ENCODE measurements at regions not wholly inside any gene's neighbourhood (a gene's known extent, or its start where the extent isn't known, plus 50 kb on each side); places are given as distances from the start of the nearest gene placed in this dataset.
"Not testable (repeated sequence)": the region's sequence is repeated elsewhere in the genome, so short reads cannot be mapped to it uniquely, and the experiment has no call there.

DNA sequence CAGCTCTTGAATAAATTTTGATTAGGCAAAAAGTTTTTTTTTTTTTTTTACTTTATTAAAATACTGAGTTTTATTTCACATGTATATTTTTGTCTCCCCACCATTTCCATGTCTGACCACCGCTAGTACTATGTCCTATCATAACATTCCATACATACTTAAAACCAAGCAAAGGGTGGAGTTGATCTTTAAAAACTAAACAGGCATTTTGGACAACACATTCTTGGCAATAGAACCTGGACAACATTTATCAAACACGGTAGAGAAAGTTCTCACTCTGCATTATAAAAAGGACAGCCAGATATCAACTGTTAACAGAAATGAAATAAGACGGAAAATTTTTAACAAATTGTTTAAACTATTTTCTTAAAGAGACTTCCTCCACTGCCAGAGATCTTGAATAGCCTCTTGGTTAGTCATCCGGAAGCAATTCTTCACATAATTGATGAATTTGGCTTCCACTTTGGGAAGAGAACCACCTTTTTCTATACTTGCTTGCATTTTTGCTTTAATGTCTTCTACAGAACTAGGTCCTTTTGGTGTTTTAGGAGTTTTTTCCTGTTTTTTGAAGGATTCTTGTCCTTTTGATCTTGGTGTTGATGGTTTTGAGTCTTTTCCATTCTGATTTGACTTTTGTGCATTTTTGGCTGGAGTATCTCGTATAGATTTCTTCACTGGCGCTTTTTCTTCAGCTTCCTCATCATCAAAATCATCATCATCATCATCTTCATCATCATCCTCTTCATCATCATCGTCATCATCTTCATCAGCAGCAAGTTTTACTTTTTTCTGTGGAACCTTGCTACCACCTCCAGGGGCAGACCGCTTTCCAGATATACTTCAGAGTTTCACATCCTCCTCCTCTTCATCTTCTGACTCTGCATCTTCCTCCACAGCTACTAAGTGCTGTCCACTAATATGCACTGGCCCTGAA lies 58.7 kb downstream of the POU5F2 start:
- DNase-seq (ENCODE audit: extremely low read depth, low read depth), result not testable (repeated sequence)

DNA sequence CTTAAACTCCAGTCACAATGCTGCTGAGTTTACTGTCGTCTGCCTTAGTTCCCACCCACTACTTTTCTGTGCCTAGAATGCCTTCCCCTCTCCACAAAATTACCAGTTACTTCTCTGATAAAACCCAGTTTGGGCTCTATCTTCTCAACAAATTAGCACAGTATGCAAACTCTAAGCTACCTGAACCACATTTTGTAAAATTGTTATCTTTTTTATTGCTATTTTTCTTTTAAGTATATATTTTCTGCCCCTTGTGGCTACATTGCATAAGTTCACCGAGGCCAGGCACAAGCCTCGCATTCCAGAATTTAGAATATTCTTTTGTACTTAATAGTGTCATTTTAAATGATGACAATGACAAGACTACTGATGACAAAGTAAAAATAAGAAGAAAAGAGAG lies 60.0 kb downstream of the POU5F2 start:
- no peak; the same call in 1 of the 2 replicates for TF ChIP-seq CTCF (IDR thresholded peaks at IDR 0.05; ENCODE audit: low read depth, low read length)
- no peak for DNase-seq (ENCODE audit: extremely low read depth, low read depth)

- DNase-seq (ENCODE audit: extremely low read depth, low read depth), result peak; percentile 91
- TF ChIP-seq CTCF (IDR thresholded peaks at IDR 0.05; ENCODE audit: low read depth, low read length), result no peak
Observed at GRCh38 chr5:93677359-93677891, 64.0 kb downstream of the POU5F2 start.

- TF ChIP-seq CTCF (IDR thresholded peaks at IDR 0.05; ENCODE audit: low read depth, low read length), result no peak
- no peak for DNase-seq (ENCODE audit: extremely low read depth, low read depth)
Observed at GRCh38 chr5:93676704-93677103, 64.7 kb downstream of the POU5F2 start.

DNA sequence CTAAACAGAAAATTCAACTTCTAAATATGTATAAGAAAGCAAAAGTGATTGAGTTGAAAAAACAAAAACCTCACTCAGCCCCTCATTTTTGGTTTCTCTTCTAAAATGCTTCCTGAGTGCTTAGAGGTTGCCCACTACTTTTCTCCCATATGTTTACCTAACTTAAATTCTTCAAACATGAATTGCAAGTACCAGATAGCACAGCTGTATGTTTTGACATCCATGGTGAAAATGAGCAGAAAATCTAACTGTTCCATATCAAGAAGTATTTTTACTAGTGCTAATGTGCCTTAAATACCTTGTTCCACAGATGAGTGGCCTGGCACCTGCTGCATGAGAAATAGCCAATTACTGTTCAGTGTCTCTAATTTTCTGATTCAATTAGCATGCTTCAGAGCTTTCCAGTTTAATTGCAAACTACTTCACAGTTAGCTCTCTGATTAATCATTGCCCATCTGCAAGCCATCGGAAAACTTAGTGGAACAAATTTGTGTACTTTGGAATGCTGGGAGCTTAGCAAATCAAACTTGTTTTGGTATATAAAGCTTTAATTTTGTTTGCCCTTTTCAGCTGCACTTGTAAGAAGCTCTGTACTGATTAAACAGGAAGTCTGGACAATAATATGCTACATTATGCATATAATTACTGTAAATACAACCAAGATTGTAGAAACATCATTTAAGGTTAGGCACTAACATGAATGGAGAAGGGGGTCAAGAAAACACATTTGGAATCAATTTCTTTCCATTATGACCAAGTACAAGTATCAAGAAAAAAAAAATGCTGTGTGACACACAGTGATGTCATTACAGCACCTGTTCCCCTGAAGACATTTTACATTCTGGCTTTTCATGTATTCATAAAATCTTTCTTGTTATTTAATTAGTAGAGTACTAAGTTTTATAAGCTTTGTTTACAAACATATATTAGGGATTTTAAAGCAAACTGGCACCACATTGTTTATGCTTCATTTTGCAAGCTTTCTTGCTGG lies 65.6 kb downstream of the POU5F2 start:
- no peak for TF ChIP-seq CTCF (IDR thresholded peaks at IDR 0.05; ENCODE audit: low read depth, low read length)
- DNase-seq (ENCODE audit: extremely low read depth, low read depth), result peak; percentile 7

DNA sequence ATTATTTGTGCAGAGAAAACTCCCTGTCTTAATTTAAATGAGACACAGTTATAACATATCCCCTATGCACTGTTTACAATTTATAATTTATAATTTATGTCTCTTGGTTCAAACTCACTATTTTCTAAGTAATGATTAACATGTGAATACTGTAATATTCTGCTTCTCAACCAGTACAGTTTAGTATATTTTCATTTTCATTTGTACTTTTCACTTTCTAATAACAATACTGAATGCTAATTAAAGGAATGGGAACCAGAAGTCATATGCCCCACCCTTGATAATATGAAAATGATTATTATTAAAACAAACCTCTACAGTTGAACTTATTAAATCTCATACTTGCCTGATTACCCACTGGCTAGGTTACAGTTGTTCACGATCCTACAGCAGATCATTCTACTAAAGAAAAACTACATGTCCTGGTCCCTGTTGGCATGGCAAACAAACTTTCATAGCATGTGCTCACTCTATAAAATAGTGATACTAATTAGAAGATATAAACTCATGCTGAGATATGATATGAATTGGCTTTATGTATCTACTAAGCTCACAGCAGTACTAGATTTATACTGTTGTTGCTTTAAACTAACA lies 66.4 kb downstream of the POU5F2 start:
- DNase-seq (ENCODE audit: extremely low read depth, low read depth), result no peak
- no peak for TF ChIP-seq CTCF (IDR thresholded peaks at IDR 0.05; ENCODE audit: low read depth, low read length)

DNA sequence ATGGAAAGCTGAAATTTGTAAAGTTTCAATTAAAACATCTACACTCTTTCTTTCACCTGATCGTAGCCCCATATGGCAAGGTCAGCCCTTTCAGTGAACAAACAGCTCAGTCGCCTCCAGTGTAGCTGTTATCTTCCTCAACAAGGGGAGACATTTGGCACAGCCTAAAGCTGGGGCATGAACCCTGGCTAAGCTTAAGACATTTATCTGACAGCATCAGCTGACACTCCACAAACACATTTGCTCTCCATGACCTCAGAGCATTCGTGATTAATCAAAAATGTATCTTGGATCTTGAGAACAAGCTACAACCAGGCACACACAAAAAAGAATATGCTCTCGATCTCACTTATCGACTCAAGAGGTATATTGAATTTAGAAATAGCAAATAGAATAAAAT lies 67.3 kb downstream of the POU5F2 start:
- DNase-seq (ENCODE audit: extremely low read depth, low read depth), result no peak
- TF ChIP-seq CTCF (IDR thresholded peaks at IDR 0.05; ENCODE audit: low read depth, low read length), result no peak
